Activated T-helper 9 cell treated with anti-CD3 and anti-CD28 coated beads, Interleukin-2, amount 50 U/mL, for 16 hours (primary cell): ENCODE measurements at regions not wholly inside any gene's neighbourhood (a gene's known extent, or its start where the extent isn't known, plus 50 kb on each side); places are given as distances from the start of the nearest gene placed in this dataset.
"Not testable (repeated sequence)": the region's sequence is repeated elsewhere in the genome, so short reads cannot be mapped to it uniquely, and the experiment has no call there.

Experiments
- DNase-seq: peaks from one replicate; pipeline ENCODE4 v3.0.0-alpha.2; 2020; ENCODE audit warnings: low read depth

DNA sequence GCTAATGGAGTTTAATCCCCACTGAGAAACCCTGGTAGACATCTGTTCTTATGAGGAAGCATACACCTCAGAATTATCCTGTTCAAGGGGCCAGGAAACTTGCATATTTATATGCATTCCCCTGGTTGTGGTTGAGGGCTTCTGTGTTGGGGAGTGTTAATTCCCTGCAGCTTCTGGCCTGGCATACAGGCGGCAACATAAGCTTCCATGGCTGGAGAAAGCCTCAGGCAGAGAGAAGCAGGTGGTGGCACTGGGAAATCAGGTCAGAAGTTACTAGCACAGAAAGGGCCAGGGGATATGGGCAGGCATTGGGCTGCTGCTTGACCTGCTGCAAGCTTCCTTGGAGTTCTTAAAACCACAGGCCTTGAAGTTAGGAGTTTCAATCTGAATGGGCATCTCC, 166.1 kb upstream of the SEMA6A start:
- no peak for DNase-seq

DNA sequence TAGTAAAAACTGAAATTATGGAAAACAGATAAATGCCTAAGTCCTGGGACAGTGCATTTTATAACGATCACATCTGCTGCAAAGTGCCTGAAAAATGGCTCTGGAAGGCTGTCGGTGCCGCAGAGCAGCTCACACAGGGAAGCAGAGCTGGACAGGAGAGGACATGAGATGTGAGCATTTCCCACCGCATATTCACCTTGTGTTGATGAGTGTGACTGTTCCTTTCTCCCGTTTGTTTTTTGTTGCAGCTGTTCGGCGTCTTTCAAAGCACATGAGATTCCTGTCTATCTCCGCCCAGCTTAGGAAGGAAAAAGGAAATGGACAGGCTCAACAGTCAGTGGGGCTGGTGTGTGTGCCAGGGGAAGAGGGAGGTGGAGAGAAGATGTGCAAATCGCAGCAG, 164.9 kb upstream of the SEMA6A start:
- no peak for DNase-seq

DNA sequence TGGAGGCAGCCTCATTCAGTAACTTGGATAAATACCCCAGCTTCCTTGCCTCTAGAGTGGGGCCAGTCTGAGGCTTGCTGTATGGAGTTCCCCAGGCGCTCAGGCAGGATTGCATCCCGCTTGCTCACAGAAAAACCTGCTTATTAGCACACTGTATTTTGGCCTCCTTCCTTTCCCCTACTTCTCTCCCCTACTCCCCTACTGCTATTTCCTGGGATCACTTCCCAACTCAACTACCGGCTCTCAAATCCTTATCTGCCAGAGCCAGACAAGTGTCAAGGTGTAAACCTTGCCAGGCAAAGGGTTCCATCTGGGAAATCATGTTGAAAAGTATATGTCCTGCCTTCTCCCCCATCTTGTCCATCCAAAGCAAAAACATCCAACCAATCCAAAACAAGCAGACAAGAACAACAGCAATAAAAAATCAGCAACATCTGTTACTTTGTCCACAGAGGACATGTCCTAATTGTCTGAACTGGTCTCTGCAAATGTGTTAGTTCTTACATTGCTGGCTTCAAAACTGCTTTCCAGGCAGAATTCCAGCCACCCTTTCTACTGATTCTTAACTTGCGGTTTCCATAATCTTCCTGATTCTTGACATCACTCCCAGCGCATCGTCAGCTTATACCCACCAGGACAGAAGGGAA, 164.1 kb upstream of the SEMA6A start:
- DNase-seq, result no peak

DNA sequence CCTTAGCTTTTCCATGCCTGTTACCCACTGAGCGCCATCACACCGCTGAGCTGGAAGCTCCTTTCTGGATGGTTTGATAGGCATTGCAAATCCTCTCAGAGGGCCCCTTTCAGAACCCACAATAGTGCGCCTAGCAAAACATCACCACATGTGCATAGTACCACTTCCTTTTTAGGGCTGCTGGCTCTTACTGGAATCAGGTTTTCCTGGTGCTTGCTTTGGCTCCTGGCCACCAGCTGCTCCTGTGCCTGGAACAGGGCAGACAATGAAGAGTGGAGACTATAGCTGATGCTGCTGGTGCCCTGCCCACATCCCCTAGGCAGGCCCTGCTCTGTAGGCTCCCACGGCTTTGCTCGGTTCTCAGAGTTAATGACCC, 163.6 kb upstream of the SEMA6A start:
- DNase-seq, result no peak

DNA sequence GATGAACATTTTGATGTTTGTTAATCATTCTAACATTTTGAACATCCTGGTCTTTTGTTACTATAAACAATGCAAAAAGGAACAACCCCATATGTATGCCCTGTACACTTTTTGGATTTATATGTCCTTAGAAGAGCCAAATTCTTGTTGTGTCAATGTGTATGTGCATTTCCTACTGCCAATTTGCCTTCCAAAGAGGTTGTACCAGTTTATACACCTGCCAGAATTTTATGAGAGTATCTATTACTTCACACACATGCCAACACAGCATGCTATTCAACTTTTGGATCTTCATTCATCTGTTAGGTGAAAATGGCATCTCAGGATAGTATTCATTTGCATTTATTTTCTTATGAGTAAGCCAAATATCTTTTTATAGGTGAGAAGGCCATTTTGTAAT, 162.0 kb upstream of the SEMA6A start:
- DNase-seq, result no peak

DNA sequence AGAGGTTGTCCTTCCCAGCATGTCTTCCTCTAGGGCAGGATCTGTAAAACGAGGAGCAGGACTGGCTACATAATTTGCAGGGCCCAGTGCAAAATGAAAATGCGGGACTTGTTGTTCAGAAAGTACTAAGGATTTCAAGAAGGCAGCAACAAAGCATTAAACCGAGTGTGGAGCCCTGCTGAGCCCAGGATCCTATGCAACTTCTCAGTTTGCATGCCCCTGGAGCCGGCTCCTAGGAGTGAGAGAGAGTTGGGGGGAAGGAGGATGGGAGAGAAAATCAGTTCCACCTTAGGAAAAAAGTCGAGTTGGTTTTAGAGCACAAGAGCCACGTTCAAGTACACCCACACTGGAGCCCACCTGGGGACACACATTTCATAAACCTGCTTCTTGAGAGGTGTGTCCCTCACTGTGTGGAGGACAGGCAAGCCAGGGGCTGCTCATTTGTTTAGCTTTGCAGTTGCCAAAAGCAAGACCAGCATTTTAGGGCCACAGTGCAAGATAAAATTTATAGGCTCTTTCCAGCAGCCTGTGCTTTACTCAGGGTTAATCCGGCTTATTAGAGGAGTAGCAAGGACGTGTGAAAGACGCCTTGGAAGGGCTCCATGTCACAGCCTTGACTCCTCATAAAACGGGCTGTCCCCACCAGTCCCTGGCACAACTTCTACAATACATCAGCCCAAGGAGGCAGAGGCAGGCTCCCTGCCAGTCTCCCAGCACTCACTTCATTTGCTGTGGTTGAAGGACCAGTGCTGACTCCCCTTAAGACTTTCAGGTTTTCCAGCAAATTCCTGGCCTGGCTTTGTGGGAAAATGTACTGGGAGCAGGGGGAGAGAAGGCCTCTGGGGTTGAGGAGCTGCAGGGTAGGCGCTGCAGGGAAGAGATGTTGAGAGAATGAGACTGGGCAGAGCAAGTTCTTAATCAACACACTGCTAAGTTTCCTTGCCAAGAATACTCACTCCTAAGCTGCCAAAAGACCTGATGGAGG, 159.7 kb upstream of the SEMA6A start:
- no peak for DNase-seq

DNA sequence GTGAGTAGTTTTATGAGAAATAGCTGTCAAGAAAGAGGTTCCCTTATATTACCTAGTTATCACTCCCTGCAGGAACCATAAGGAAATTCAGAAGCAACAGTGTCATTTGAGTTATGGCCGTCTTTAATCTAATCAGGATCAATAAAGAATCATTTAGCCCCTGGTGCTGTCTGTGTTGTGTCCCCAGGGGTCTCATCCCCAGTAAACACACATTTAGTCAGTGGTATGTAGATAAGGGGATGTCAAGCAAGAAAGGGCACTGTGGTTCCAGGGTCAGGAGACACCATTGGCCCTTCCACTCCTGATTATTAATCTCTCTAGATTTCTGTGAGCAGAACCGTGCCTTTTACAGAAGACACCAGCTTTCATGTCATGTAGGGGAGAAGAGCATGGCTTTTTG, 158.0 kb upstream of the SEMA6A start:
- no peak for DNase-seq

DNA sequence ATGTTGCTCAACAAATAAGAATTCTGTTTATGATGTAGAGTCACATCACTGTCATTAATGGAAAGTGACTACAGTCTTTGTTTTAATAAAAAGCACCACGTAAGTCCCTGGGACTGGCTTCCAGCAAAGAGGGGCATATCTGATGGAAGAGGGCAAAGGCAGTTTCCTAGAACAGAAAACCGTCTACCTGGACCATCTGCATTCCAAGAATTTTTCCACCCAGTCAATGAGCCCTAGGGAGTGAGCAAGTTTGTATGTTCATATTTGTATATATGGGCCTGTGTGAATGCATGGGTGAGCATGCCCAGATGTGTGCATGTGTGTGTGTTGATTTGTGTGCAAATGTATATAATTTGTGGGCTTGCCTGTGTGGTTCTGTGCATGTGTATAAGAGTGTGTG, 156.8 kb upstream of the SEMA6A start:
- no peak for DNase-seq

DNA sequence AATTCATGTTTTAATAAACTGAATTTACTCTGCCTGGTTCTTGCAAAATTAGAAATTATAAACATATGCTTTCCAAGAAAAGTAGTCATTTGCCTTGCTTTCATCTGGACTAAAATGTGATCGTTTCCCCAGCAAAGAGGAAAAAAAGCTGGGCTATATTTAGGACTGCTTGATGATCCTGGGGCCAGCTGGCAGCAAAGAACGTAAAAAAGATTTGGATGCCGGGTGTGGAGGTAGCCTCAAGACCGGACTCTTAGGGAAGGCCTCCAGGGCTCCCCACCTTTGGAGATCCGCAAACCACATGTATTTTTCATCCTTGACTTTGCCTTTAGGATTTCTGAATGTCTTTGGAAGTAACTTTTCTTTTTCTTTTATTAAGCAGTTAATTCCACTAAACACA, 156.1 kb upstream of the SEMA6A start:
- DNase-seq, result no peak

DNA sequence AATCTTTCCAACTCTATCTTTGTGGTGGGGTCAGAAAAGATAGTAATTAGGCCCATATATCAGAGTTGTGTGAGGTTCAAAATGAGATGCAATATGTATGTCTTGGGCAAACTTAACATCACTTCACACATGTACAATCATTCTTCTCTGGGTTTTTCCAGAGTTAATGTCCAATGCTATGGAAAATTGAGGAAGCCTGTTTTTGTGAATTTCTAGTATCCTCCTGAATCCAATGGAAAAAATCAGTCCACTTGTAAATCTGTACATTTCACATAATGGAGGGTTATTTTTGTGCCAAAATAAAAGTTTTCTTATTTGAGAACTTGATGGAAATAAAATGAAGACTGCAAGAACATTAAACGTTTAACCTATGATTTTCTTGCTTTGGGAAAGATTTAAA, 155.6 kb upstream of the SEMA6A start:
- DNase-seq, result no peak

DNA sequence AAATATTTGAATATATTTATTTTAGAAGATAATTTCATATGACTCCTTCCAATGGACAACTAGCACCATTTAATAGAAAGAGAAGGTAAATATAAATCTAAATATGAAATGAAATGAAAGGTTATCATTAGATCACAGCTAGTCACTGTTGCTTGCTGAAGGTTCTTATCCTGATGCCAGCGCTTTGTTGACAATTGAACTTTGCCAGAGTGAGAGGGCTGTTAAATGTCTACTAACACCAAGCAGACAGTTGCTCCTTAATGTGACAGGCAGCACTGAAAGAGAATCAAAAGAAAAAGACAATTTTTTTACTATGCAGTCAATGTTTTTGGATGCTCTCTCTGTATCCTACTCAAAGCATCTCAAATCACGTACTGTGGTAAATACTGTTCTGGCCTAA, 152.6 kb upstream of the SEMA6A start:
- DNase-seq, result no peak

DNA sequence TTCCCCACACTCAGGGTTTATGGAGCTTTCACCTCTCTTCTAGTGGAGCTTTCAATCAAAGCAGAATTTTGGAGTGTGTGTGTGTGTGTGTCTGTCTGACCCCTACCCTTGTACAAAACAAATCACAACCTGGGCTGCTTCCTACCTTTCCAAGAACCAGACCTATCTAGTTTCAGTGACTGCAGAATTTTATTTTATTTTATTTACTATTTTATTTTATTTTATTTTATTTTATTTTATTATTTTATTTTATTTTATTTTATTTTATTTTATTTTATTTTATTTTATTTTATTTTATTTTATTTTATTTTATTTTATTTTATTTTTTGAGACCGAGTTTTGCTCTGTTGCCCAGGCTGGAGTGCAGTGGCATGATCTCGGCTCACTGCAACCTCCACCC, 151.6 kb upstream of the SEMA6A start:
- DNase-seq, result not testable (repeated sequence)

DNA sequence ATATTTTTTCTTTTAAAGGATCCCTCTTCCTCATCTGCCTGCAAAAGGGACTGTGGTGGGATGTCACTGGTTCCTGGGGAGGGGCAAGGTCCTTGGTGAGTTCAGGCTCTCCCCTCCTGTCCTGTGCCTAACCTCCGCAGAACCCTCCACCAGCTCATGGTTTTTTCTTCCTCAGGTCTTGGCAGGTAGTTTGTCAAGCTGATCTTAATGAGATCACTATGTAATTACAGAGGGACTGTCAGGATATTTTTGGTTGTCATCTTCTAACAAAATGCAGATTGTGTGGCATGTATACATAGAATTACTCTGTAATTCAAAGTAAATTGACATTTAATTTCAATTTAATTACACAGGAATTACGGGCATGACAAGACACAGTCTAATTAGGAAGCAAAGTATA, 150.3 kb upstream of the SEMA6A start:
- DNase-seq, result no peak

DNA sequence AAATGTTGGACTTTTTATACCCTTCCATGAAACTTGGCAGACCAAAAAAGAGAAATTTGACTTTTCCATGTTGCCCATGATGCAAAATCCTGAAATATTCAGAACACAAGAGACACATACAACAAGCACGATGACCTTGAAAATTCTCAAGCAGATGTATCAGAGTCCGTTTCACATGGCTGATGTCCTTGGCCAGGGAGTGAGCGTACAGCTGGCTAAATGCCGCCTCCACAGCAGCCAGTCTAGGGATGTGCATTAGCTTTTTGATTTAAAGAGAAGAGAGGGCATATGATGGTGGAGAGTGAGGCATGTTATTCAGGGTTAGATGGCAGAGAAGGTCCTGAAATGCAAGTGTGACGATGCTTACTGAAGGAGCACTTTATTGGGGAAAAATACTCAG, 148.0 kb upstream of the SEMA6A start:
- DNase-seq, result no peak

DNA sequence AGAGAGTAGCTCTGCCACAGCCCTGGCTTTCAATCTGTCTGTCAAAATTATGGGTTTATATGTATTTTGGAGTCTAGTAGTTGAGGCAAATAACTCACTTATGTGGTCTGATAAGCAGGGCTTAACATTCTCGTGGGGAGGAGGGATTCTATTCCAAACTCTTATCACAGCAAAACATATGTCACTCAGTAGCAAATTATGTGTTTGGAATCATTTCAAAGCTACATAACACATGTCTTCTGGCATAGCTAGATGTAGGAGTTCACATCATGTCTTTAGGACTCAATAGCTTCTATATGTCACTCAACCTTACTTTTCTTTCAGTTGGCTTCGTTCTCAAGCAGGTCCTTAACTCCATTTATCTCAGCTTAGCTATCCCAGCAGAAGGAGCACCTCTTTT, 144.5 kb upstream of the SEMA6A start:
- no peak for DNase-seq

DNA sequence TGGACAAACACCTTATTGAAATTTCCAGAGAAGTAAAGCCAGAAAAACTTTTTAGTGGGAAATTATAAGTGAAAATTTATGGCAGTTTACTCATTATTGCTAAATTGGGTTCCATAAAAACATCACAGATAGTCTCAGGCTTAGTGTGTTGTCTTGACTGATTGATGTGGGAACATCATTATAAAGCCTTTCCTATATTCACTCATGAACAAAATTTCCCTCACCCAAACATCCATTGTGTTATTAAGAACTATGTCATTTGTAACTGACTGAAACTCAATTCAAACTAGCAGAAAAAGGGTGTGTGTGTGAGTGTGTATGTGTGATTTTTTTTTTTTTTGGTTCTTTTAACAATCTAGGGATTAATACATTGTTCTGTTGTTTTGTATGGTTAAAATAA, 143.7 kb upstream of the SEMA6A start:
- DNase-seq, result no peak

DNA sequence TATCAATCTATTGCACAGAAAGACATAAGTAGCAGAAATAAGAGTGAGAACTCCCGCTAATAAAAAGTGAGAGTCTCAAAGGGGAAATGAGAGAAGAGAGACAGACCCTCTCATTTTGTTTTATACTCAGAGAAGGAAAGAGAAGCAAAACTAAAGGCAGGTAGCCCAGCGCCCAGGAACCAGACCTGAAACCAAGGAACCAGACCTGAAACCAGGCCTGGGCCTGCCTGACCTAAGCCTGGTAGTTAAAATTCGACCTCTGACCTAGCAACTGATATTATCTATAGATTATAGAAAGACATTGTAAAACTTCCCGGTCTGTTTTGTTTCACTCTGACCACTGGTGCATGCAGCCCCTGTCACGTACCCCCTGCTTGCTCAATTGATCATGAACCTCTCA, 134.5 kb upstream of the SEMA6A start:
- no peak for DNase-seq

DNA sequence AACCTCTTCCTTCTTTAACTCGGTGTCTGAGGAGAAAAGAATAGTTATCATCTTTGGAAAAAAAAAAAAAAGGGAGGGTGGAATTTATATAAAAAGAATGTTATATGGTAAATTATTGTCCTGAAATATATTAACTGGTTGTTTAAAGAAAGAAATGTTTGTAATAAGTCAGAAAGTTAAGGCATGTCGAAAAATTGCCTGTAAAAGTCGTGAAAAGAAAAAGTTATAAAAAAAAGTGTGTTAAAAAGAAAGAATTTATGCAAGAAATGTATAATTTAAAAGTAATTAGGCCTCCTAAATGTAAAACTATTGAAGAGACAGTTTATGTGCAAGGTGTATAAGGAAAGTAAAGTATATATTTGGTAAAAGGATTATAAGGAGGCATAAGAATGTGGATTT, 130.5 kb upstream of the SEMA6A start:
- DNase-seq, result not testable (repeated sequence)

DNA sequence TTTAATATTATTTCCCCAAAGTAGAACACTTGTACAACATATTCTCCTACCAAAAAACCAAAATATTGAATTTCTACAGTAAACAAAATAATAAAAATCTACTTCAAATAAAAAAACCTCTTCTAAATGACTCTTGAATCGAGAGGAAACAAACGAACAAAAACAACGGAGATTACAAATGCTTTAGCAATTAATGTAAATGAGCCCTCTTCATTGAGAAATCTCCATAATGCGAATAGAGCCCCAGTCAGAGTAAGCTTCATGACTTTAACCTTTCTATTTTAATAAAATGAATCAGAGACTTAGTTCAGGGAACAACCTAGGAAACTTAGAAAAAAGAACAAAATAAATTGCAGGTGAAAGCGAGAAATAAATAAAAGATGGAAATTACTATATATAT, 129.3 kb upstream of the SEMA6A start:
- DNase-seq, result no peak

DNA sequence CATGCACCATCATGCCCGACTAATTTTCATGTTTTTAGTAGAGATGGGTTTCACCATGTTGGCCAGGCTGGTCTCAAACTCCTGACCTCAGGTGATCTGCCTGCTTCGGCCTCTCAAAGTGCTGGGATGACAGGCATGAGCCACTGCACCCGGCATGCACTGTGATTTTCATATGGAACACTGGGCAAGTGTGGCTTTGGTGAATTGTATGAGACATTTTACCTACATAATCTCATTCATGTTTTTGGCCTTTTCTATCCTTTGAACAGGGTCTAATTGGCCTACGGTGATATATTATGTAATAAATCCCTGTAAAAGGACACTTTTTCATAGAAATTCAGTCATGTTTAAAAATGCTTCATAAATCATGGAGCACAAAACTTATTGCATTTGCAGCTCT, 128.7 kb upstream of the SEMA6A start:
- no peak for DNase-seq

DNA sequence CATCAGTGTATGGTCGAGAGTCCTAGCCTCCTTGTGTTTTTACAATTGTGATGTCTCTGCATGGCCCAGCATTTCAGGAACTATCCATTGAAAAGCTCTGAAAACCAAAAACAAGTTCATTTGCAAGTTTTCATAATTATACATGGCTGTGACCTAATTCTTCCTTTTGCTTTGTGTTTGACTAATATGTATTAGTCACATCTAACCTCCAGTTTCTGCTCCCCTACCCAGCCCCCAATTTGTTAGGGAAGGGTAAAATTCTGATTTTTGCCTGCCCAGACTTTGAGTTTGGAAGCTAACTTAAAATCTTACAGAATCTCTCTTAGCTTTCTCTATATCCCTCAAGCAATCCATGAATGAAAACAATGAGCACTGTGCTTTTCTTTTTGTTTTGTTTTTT, 128.2 kb upstream of the SEMA6A start:
- DNase-seq, result no peak

DNA sequence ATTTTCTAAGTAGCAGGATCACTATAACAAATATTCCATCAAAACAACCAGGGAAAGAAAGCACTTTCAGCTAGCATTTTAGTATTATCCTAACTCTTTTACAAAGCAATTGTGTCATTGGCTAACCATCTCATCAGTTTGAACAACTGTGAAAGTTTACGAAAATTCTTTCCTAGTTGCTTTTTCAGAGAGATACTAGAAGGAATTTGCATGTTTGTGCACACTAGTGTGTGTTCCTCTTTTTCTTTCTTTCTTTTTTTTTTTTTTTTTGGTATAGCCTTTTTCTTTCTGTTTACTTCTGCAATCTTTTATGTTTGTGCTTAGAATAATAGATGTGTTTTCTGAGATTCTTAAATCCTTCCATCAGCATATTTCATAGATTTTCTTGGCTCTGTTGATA, 124.7 kb upstream of the SEMA6A start:
- no peak for DNase-seq

DNA sequence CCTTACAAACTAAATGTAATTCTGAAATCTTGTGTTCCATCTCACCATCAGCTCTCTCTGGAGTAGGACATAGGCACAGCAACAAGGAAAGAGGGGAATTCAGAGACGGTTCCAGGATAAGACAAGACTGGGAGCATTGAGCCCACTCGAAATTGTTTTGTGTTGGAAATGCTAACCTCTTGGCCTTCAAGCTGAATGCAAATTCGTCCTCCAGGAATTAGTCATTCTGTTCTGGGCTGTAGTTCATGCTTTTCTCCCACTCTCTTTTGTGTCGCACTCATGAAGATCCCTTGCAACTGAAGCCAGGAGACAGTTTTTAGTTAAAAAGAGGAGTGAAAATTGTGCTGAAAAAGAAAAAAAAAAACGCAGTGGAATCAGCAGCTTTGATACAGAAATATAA, 121.7 kb upstream of the SEMA6A start:
- no peak for DNase-seq

DNA sequence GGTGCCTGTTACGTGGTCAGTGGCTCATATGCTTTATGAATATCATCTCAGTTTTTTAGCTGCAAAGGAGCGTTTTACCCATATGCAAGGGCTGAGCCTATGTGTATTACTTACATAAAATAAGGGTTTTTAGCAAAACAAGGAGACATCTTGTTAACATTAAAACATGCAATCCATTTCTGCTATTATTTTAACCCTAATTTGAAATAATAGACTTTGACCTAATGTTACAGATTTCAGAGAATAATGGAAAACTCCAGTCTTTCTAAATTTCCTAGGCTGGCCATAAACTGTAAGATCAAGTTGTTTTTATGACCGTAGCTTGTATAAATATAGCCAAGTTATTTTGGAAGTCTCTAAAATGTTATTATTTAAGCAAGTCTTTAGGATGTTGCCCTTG, 121.1 kb upstream of the SEMA6A start:
- DNase-seq, result no peak
